ENCODE measurements at regions not wholly inside any gene's neighbourhood (a gene's known extent, or its start where the extent isn't known, plus 50 kb on each side); places are given as distances from the start of the nearest gene placed in this dataset.

DNA sequence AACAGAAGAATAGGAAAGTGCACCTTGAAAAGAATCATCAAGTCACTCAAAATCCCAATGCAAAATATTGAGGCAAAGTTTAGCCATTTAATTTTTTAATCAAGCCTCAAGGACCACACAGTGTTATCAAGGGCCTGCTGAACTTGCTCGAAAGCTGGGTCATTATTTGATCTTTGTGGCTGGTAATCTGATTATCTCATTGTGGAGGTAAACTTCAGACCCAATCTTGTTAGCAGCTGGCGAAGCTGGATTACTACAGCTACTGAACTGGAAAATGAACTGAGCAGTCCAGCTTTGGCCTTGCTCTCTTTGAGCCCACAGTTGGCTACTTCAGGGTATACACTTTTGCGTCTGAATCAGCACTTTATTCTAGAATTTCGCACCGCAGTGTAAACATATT lies 94.4 kb downstream of the BARHL2 start:
- TF ChIP-seq, protein P1, sequence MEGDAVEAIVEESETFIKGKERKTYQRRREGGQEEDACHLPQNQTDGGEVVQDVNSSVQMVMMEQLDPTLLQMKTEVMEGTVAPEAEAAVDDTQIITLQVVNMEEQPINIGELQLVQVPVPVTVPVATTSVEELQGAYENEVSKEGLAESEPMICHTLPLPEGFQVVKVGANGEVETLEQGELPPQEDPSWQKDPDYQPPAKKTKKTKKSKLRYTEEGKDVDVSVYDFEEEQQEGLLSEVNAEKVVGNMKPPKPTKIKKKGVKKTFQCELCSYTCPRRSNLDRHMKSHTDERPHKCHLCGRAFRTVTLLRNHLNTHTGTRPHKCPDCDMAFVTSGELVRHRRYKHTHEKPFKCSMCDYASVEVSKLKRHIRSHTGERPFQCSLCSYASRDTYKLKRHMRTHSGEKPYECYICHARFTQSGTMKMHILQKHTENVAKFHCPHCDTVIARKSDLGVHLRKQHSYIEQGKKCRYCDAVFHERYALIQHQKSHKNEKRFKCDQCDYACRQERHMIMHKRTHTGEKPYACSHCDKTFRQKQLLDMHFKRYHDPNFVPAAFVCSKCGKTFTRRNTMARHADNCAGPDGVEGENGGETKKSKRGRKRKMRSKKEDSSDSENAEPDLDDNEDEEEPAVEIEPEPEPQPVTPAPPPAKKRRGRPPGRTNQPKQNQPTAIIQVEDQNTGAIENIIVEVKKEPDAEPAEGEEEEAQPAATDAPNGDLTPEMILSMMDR (IDR thresholded peaks at IDR 0.05; ENCODE audit: low read depth, low read length): no peak
- TF ChIP-seq EZH2phosphoT487 (IDR thresholded peaks at IDR 0.05; ENCODE audit: low read depth): no peak

Measured in OCI-LY3 (cell line).